ENCODE measurements at regions not wholly inside any gene's neighbourhood (a gene's known extent, or its start where the extent isn't known, plus 50 kb on each side); places are given as distances from the start of the nearest gene placed in this dataset.
A peak's percentile ranks its signal among the peaks of the same experiment; 100 is the strongest.

DNA sequence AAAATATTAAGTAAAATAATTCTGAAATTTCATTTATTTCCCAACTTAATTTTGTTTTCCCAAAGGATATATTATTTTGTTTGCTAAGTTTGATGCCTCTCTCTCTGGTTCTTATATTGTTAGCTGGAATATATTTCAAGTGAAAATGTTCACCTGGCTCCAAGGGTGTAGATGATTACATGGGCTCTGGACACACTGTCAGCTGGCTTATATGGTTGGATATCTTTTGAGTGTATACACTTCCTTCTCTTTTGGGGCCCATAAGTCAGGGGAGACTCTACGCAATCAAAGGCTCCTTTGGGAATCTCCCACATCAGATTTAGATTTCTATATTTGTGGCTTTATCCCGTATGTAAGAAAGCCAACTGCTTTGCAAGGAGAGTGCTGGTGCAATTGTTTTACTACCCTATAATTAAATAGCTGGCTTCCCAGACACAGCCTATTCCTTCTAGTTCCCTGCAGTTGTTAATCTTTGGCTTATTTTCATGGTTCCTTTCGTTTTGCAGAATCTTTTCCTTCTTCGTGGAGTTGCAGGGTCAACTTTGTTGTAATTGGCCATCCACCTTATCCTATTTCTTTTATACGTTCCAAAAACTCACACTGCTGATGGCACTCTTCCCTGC is 225.7 kb downstream of the DPH6 start:
- DNase-seq = no peak

DNA sequence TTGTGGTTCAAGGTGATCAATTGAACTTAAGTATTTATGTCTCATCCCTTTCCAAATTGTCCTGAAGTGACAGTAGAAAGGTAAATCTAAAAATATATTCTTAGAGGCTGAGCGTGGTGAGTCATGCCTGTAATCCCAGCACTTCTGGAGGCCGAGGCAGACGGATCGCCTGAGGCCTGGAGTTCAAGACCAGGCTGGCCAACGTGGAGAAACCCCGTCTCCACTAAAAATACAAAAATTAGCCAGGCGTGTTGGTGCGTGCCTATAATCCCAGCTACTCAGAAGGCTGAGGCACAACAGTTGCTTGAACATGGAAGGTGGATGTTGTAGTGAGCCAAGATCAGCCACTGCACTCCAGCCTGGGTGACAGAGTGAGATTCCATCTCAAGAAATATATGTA is 226.6 kb downstream of the DPH6 start:
- DNase-seq = no peak

DNA sequence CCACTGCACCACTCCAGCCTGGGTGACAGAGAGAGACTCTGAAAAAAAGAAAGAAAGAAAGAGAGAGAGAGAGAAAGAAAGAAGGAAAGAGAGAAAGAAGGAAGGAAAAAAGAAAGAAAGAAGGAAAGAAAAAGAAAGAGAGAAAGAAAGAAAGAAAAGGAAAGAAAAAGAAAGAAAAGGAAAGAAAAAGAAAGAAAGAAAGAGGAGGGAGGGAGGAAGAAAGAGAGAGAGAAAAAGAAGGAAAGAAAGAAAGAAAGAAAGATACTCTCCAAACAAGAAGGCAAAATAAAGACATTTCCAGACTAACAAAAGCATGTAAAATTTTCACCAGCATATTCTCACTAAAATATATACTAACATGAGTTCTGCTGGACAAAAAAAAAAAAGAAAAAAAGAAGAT is 228.7 kb downstream of the DPH6 start:
- DNase-seq = no peak

DNA sequence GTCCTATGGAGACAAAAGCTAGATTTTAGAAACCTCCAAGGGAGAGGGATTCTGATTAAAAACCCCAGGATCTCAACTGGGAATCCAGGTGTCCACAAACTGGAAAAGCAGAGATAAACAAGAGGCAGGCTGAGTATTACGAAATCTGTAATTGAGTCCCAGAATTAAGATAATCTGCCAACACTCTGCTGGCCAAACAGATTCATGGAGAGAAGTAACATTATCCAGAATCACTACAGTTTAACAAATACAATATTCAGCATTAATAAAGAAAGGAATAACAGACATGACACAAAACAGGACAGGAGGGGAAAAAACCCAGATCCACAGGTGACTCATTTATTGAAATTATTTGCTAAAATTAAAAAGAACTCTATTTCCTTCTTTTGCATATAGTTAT is 227.2 kb upstream of the NANOGP8 start:
- DNase-seq = no peak

DNA sequence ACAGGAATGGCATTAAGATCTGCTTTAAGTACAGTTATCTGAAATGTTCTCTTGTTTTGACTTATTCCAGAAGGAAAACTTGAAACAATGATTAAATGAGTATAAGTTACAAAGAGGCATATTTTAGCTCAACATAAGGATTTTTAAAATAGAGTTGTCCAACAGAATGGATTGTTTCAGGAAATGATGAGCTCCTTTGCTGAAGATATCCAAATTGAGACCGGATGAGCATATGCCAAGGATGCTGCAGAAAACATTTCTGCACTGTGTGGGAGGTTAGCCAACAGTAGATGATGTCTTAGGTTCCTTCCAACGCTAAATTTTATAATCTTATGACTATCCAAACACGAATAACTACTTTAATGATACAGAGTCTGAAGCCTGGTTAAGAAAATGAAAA is 226.5 kb upstream of the NANOGP8 start:
- no peak for DNase-seq

DNA sequence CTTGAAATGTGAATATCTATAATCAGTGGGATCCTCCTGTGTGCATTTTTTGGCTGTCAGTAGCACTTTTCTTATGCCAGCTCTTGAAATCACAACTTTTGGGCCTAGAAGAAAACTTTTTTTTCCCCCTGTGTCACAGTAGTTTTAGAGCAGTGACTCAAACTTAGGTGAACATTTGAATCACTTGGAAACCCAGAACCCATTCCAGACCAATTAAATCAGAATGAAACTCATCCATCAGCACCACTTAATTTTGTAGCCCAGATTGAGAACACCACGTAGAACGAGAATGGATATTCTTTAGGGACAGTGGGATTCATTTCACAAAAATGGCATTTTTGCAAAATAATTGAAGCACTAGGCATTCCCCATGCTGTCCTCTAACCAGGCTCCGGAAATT is 224.8 kb upstream of the NANOGP8 start:
- DNase-seq = no peak

DNA sequence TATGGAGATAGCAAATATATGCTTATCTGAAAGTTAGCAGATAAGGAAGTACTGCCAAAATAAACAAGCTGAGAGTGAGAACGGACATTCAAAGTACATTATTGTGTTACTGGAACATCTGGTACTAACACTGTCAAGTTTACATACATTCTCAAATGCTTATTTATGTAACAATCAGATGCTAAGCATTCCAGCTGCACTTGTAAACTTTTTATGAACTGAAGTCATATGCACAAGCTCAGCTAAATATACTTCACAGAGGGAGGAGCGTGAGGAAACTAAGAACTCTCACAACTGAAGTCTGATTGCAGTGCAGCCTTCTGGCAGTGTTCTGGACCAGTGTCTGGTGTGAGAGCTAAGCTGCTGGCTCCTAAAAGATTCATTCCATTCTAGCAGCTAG is 223.7 kb upstream of the NANOGP8 start:
- DNase-seq = no peak

DNA sequence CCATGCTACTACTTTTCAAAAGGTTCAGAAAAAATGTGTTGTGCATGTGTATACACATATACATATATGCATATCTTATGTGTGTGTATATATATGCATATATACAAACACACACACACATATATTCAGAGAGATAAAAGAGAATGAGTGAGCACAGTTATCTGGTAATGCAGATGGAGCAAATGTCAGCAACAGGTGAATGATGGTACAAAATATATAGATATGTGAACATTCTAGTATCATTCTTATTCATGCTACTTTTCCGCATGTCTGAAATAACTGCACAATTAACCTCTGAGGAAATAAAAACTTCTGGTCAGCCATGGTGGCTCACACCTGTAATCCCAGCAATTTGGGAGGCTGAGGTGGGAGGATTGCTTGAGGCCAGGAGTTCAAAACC is 222.6 kb upstream of the NANOGP8 start:
- no peak for DNase-seq

DNA sequence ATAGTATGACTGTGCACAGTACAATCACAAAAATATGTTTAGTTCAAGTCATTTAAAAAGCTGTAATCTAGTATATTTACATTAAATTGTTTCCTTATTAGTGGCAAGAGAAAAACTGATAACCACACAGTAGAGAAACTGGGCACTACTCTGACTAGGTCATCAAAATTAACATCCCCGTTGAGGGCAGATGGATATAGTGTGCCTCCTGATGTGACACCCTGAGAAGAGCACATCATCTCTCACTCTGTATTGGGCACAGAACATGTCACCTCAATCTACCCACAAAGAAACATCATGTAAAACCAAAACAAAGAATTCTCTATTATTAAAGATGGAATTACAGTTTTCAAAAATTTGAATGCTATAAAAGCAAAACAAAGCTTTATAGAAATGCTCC is 221.9 kb upstream of the NANOGP8 start:
- DNase-seq = no peak

DNA sequence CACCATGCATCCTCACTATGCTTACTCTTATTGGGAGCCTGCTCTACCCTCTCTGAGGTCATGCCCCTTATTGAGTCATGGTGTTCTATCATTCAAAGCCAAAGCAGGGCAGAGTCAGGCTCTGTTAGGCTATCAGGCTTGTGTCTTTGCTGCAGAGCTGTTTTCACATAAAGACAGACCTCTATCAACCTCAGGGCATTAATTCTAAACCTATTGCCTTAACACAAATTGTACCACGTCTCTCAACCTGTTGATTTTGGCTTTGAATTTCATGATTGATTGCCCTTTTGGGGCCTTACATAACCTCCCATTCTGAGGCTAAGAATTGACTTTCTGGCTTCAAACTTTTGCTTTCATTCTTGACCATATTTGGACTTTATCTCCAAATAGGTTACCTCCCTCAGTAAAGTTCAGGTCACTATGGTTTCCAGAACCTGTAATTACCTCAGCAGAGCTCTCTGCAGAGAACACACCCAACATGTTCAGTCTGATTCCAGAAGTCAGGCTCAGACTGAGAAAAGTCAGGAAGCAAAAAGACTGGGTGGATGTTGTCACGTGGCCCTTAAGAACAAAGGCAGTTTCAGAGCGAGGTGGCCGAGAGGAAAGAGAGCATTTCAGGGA is 221.4 kb upstream of the NANOGP8 start:
- no peak for DNase-seq

DNA sequence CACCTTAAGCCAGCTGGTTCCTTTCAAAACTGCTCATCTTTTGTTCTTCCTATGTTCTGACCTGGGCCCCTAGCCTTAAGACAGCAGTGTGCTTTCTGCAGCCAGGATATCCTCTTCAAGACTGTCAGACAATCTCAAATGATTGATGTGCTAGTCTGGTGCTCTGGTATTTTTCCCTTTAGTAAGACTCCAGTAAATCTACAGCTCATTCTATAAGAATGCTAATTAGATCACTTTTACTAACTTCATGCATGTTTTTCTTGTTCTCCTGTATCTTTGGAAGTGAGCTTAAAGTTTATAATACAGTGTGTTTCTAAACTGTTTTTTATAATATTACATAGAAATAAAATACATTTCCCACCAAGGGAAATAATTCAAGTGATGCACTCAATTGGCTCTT is 220.9 kb upstream of the NANOGP8 start:
- DNase-seq = no peak

DNA sequence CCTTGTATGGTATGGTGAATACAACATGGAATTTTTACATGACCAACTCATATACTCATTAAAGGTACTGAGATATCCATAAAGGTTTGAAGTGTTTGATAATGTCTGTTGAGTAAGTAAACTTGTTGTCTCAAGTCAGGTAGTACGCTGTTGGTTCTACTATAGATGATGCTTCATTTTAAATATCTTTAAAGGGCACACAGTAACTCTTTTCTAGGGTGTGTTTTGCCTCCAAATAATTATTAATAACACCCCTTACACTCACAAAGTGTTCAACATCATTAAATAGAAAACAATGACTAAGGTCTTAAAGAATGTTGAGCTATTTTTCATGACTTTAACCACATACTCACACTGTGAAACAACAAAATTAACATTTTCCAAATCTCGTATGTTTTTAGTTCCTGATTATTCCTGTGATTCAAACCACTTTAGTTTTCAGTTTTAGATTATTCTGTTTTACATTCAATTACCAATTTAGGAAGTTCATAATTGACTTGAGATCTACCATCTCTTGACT is 220.0 kb upstream of the NANOGP8 start:
- DNase-seq = no peak

DNA sequence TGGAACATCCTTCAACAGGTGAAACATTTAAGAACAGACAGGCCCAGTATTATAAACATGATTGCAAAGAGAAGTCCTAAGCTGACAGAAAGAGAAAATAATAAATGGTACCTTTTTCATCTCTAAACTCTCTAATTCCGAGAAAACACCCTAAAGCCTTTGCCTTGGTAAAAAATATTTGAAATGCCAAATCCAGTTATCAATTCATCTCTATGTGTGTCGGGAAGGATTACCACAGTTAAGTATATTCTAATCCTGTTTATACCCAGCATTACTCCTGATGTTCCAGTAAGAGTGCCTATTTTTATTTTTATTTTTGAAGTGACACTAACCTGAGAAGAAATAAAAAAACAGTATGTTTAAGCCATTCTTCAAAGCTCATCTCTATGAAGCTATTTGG is 219.3 kb upstream of the NANOGP8 start:
- DNase-seq = no peak

DNA sequence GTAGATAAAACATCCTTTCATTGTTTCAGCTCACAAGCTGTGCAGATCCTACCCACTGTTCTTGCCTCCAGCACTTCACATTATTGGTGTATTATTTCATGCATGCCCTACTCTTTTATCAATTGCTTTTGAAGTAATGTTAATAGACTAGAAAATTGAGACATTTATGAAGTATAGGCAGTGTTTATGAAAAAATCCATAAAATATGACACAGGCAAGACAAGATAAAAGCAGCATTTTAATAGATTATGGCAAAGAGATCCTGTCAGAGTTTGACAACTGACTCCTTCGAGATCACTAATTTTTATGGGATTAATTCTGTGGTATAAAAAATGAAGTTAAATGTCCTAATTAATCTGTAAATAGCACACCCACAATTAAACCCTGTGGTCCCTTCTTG is 217.2 kb upstream of the NANOGP8 start:
- DNase-seq = no peak

DNA sequence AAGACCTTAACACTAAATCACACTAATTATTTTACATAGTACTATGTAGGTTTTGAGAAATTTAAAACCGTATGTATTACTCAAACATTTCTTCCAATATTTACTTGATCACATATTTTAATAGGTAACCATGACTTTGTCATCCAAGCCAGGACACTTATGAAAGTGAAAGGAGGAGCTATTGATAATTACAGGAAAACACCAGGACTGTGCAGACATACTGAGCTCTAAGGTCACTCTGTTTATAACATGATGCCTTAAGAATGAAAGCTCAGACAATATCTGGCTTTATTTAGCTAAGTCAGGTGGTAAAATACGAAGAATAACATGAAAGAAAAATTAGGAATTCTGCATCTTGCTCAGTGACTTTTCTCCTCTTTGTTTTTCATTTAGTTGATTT is 216.0 kb upstream of the NANOGP8 start:
- DNase-seq = no peak

DNA sequence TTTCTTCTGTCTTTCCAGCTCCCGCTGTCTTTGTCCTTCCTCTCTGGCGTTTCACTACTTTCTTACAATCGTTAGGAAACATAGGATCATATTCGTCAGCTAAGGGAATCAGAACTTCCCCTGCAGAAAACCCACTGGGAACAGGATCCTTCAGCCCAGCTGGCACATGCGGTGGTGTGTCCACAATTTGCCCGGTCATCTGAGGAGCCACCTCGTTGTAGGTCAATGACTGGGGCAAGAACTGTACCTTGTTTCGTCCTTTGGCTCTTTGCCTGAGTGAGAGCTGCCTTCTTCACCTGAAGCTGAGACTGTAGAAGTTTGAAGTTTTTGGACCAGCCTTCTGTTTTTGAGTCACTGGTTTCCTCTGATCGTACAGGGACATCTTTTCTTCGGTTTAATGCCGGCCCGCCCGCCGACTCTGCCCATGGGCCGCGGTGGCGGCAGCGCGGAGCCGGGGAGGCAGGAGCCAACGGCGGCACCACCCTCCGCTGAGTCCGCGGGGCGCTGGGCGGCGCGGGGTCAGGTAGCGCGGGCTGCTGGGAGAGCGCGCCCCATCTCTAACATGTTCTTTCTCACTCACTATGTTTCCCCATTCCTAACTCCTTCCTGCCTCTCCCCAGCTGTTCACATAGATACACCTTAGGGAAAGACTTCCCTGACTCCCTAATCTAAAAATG is 214.1 kb upstream of the NANOGP8 start:
- no peak for DNase-seq

DNA sequence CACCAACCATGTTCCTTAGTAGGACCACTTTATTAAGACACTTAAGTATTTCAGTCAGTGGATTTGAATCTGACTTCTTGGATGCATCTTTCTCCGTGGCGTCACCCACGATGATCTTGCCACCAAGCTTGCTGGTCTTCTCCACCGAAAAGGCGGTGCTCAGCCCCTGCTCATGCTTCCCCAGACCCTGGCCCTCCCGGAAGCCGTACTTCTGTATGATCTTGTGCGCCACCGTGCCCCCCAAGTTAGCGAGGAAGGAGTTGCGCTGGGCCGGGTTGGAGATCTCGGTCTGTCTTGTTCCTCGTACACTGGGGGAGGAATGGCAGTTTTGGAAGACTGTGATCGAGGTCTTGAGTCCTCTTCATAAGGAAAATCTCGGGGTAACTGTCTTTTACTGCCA is 213.4 kb upstream of the NANOGP8 start:
- DNase-seq = no peak

DNA sequence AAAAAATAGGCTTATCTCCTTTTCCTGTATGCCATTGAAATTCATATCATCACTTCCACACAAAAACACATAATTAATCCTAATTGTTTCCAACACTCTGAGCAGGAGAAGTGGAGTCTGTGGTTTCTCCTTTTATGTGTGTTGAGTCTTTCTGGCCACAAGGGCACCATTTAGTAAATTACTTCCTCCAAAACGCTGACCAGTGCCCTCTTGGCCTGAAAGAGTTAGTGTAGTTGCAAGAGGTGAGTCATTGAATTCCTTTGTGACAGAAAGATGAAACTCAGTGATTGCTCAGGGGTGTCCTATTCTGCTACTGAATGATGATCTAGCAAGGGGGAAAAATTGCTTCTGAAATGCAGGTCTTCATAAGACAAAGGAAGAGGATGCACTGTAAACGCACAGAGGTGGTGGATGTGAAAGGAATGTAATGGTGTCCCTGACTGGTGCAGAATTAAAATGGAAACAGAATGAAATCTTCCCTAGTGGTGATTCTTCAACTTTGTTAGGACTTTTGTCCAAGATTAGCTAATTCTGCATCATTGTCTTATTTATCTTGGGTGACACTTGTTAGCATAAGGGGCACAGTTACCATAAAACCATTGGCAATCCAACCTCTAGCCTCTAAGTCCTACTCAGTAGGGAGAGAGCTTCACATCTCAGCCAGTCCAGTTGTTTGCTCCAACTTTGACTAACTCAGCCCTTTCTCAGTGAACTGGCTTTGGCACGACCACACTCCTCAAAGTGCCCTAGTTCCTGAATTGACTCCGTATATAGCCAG is 208.4 kb upstream of the NANOGP8 start:
- peak; percentile 14 for DNase-seq

DNA sequence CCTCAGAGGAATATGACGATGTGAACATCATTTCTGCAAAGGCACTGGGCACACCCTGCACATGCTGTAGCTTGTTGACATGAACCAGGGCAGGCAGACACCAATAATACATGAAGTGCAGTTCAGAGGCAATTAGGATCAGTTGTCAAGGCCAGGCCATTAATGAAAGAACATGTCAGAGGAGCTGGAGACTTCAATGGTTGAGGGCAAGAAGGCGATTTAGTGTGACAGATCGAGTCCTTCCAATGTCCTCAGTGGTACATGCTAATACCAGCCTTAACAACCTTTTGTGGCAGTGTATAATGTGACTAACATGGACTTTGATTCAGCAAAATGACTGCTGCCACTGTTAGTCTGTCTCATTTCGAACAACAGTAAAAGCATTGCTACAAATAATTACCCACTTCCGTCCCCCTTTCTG is 205.2 kb upstream of the NANOGP8 start:
- no peak for DNase-seq

DNA sequence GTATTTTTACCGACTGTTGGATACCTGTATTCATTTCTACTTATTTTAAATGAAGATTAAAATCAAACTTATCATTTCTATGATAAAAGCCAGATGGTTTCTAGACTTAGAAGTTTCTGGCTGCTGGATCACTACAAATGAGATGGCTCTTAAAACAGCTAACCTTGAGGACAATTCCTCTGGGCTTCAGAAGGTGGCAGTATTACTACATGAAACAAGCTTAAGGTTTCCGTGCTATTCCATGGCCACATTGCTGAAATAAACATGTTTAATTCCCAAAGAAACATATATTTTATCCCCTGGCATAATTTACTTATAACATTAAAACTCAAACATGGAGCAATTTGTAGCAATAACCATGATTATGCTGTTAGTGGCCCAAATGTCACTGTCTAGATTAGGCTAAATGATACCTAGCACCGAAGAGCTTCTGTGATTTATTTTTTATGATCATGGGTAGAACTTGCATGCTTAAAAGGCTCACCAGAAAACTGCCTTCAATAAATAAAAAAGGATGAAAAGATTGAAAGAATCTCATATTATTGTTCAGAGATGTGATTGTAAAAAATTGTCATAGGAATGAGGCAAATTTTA is 204.0 kb upstream of the NANOGP8 start:
- DNase-seq = peak; percentile 66

DNA sequence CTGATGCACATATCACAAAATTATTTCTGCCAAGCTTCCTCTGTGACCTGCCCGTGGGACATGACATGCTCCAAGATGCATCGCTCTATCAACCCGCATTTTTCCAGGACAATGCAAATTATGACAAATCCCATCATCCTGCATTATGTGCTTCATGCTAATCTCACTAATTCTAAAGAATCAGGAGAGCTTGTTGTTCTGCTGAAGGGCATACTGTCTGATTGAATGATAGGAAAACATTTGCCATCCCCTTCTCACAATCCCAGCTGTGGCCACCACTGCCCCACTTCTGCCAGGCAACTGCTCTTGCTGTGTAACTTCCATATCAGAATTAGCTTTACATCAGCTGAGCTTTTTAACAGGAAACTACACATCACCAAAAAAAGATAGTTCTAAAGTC is 203.5 kb upstream of the NANOGP8 start:
- no peak for DNase-seq

DNA sequence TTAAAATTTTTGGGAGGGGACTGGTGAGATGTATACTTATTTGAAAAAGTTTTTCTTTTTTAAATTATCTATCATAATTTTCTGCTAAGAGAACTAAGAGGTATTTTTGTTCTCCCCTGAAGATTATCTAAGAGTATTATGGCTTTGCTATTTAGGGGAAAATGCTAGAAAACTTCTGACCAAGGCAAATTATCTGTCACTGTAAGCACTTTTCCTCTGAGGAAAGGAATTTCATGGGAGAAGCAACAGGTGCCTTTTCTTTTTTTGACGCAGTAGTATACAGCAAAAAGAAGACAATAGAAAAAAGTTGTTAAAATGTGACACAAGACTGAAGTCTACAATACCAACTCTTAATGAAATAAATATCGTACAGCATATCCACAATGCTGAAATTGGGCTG is 201.6 kb upstream of the NANOGP8 start:
- no peak for DNase-seq

DNA sequence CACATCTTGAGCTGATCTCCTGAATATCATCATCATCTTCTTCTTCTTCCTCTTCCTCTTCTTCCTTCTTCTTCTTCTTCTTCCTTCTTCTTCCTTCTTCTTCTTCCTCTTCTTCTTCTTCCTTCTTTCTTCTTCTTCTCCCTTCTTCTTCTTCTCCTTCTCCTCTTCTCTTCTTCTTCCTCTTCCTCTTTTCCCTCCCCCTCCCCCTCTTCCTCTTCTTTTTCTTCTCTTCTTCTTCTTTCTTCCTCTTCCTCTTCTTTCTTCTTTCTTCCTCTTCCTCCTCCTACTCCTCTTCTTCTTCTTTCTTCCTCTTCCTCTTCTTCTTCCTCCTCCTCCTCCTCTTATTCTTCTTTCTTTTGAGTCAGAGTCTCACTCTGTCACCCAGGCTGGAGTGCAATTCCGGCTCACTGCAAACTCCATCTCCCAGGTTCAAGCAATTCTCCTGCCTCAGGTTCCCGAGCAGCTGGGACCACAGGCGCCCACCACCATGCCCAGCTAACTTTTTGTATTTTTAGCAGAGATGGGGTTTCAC is 197.9 kb upstream of the NANOGP8 start:
- DNase-seq = no peak
